A549 (cell line): ENCODE measurements at regions not wholly inside any gene's neighbourhood (a gene's known extent, or its start where the extent isn't known, plus 50 kb on each side); places are given as distances from the start of the nearest gene placed in this dataset.

ENCODE experiments used
- ATAC-seq, 2 experiments: fragments of 200-7000 bp in 1 of 2; fragments of >200 bp in 1 of 2; cut with Nextera tagmentation in 1 of 2; cut with Tn5 transposase in 1 of 2; 3 replicates each; pipeline versions ENCODE4 v1.8.0 to v1.9.1; 2018 to 2020; ENCODE audit warnings: mild to moderate bottlenecking in 1 of 2, moderate library complexity in 1 of 2
- CTCF ChIA-PET: fragments of 300-600 bp; sonication (Branson Sonifier 250); formaldehyde crosslinking; extraction: SDS; loops from one replicate; lab custom pipeline; 2021; ENCODE audit warnings: antibody characterized with exemption, inconsistent platforms; lab: Yijun Ruan, JAX
- POLR2A ChIA-PET: fragments of 350-600 bp; formaldehyde crosslinking; extraction: SDS; loops from one replicate; lab custom pipeline; 2021; ENCODE audit warnings: antibody characterized with exemption, inconsistent platforms; lab: Yijun Ruan, JAX
- DNase-seq, 2 experiments: peaks; one replicate each; pipeline versions ENCODE4 v3.0.0 to v3.0.0-alpha.2; 2011 to 2016; ENCODE audit warnings: low read depth in 1 of 2, low spot score in 1 of 2
- FAIRE-seq: peaks from 2 replicates; lab custom pipeline; 2011; peaks lifted over from hg19 to GRCh38; lab: Jason Lieb, UNC
- H3K27ac ChIP-seq, 2 experiments: fragments of >200 bp; sonication (Bioruptor Twin); formaldehyde crosslinking; 3 replicates each; pipeline ENCODE4 v1.5.1; 2016 to 2017
- H3K4me1 ChIP-seq: fragments of >200 bp; sonication (Bioruptor Twin); formaldehyde crosslinking; 3 replicates; pipeline ENCODE4 v1.6.1; 2016
- H3K4me2 ChIP-seq: fragments of >200 bp; sonication (Bioruptor Twin); formaldehyde crosslinking; 3 replicates; pipeline ENCODE4 v1.6.1; 2016
- H3K4me3 ChIP-seq: fragments of >200 bp; sonication (Bioruptor Twin); formaldehyde crosslinking; 3 replicates; pipeline ENCODE4 v1.5.1; 2016
- H3K9me3 ChIP-seq: fragments of >200 bp; sonication (Bioruptor Twin); formaldehyde crosslinking; 3 replicates; pipeline ENCODE4 v1.6.1; 2016
- CBX2 ChIP-seq: fragments of 200-600 bp; sonication (generic); IDR thresholded peaks from 2 replicates; pipeline ENCODE4 v1.6.1; 2016; ENCODE audit warnings: low read depth, mild to moderate bottlenecking, borderline replicate concordance
- CEBPB ChIP-seq, 2 experiments: fragments of >200 bp in 1 of 2; sonication (Bioruptor Twin) in 1 of 2; formaldehyde crosslinking in 1 of 2; IDR thresholded peaks; 2 replicates each; pipeline ENCODE4 v1.6.1; 2012 to 2016
- CHD4 ChIP-seq: fragments of 200-600 bp; sonication (generic); IDR thresholded peaks from 2 replicates; pipeline ENCODE4 v1.6.1; 2016; ENCODE audit warnings: antibody characterized with exemption, mild to moderate bottlenecking, borderline replicate concordance
- CTCF ChIP-seq: fragments of >200 bp; sonication (Bioruptor Twin); formaldehyde crosslinking; IDR thresholded peaks from 3 replicates; pipeline ENCODE4 v1.5.1; 2016
- EHMT2 ChIP-seq: fragments of 200-600 bp; sonication (generic); IDR thresholded peaks from 2 replicates; pipeline ENCODE4 v1.6.1; 2016; ENCODE audit warnings: antibody characterized with exemption, low read depth, mild to moderate bottlenecking, moderate library complexity
- ELK1 ChIP-seq: fragments of 150-350 bp; IDR thresholded peaks from 2 replicates; pipeline ENCODE4 v1.6.1; 2014; ENCODE audit warnings: low read depth, mild to moderate bottlenecking, low read length
- EP300 ChIP-seq, 2 experiments: fragments of >200 bp; sonication (Bioruptor Twin); formaldehyde crosslinking; IDR thresholded peaks; 2 replicates in 1 of 2; 3 replicates in 1 of 2; pipeline ENCODE4 v1.6.1; 2016 to 2017
- ESRRA ChIP-seq: fragments of 150-350 bp; IDR thresholded peaks from 2 replicates; pipeline ENCODE4 v1.6.1; 2014; ENCODE audit warnings: mild to moderate bottlenecking, low read length, borderline replicate concordance
- FOSL2 ChIP-seq, 2 experiments: fragments of 450-650 bp in 1 of 2; fragments of >200 bp in 1 of 2; sonication (Bioruptor Twin) in 1 of 2; formaldehyde crosslinking; IDR thresholded peaks; 2 replicates each; pipeline versions ENCODE4 v1.5.0 to v1.6.1; 2016 to 2020; ENCODE audit warnings: mild to moderate bottlenecking in 1 of 2, moderate library complexity in 1 of 2
- GATA3 ChIP-seq: IDR thresholded peaks from 2 replicates; pipeline ENCODE4 v1.6.1; 2012; ENCODE audit warnings: borderline replicate concordance
- HMGXB4 ChIP-seq: fragments of 250-450 bp; sonication (Bioruptor Pico); IDR thresholded peaks from 2 replicates; pipeline ENCODE4 v1.5.0; 2021; ENCODE audit warnings: mild to moderate bottlenecking, moderate library complexity, borderline replicate concordance
- HOXA7 ChIP-seq: fragments of 250-450 bp; sonication (Bioruptor Pico); IDR thresholded peaks from 2 replicates; pipeline ENCODE4 v1.5.0; 2020; ENCODE audit warnings: mild to moderate bottlenecking, moderate library complexity
- HOXB13 ChIP-seq: fragments of 250-450 bp; sonication (Bioruptor Pico); IDR thresholded peaks from 2 replicates; pipeline ENCODE4 v1.5.0; 2020; ENCODE audit warnings: low read depth, mild to moderate bottlenecking, moderate library complexity
- JUN ChIP-seq, 2 experiments: fragments of >200 bp; sonication (Bioruptor Twin); formaldehyde crosslinking; IDR thresholded peaks; 2 replicates in 1 of 2; 3 replicates in 1 of 2; pipeline ENCODE4 v1.6.1; 2016 to 2017
- MAFK ChIP-seq: fragments of 450-650 bp; IDR thresholded peaks from 2 replicates; pipeline ENCODE4 v1.6.1; 2014; ENCODE audit not compliant: partially characterized antibody
- MYC ChIP-seq: IDR thresholded peaks from 2 replicates; pipeline ENCODE4 v1.6.1; 2012; ENCODE audit warnings: mild to moderate bottlenecking, inconsistent platforms, low read length, improper control_type of control experiment, borderline replicate concordance
- NFE2L2 ChIP-seq: fragments of 150-350 bp; conservative IDR thresholded peaks from 2 replicates; pipeline ENCODE4 v1.6.1; 2014; ENCODE audit warnings: low read length
- NR3C1 ChIP-seq: fragments of >200 bp; sonication (Bioruptor Twin); formaldehyde crosslinking; IDR thresholded peaks from 3 replicates; pipeline ENCODE4 v1.6.1; 2017
- RAD21 ChIP-seq, 2 experiments: fragments of >200 bp in 1 of 2; sonication (Bioruptor Twin) in 1 of 2; formaldehyde crosslinking in 1 of 2; IDR thresholded peaks in 1 of 2; conservative IDR thresholded peaks in 1 of 2; 2 replicates in 1 of 2; 3 replicates in 1 of 2; pipeline ENCODE4 v1.6.1; 2012 to 2018; ENCODE audit warnings: inconsistent platforms in 1 of 2
- RARB ChIP-seq: fragments of 250-450 bp; sonication (Bioruptor Pico); IDR thresholded peaks from 2 replicates; pipeline ENCODE4 v1.8.0; 2021; ENCODE audit warnings: mild to moderate bottlenecking, moderate library complexity
- RCOR1 ChIP-seq: fragments of 150-350 bp; IDR thresholded peaks from 2 replicates; pipeline ENCODE4 v1.6.1; 2014; ENCODE audit warnings: antibody characterized with exemption, low read length, low read depth
- REST ChIP-seq: fragments of 200-600 bp; sonication (generic); IDR thresholded peaks from 2 replicates; pipeline ENCODE4 v1.6.1; 2016; ENCODE audit warnings: antibody characterized with exemption, mild to moderate bottlenecking, moderate library complexity
- TFCP2L1 ChIP-seq: fragments of 250-450 bp; sonication (Bioruptor Pico); IDR thresholded peaks from 2 replicates; pipeline ENCODE4 v1.5.0; 2021; ENCODE audit warnings: mild to moderate bottlenecking
- TP53 ChIP-seq: fragments of 250-450 bp; sonication (Bioruptor Pico); IDR thresholded peaks from 2 replicates; pipeline ENCODE4 v1.5.0; 2021; ENCODE audit warnings: mild to moderate bottlenecking, moderate library complexity
- ZC3H11A ChIP-seq: fragments of 450-650 bp; IDR thresholded peaks from 2 replicates; pipeline ENCODE4 v1.6.1; 2014; ENCODE audit warnings: antibody characterized with exemption, mild to moderate bottlenecking
- ZFP36 ChIP-seq: fragments of 450-650 bp; IDR thresholded peaks from 2 replicates; pipeline ENCODE4 v1.6.1; 2014; ENCODE audit warnings: borderline replicate concordance; ENCODE audit not compliant: partially characterized antibody
- WGBS: methylation state at CpG from one replicate; pipeline ENCODE4 v1.1.6; 2017; ENCODE audit errors: missing lambda C conversion rate; 5-methylcytosine and 5-hydroxymethylcytosine counted together

DNA sequence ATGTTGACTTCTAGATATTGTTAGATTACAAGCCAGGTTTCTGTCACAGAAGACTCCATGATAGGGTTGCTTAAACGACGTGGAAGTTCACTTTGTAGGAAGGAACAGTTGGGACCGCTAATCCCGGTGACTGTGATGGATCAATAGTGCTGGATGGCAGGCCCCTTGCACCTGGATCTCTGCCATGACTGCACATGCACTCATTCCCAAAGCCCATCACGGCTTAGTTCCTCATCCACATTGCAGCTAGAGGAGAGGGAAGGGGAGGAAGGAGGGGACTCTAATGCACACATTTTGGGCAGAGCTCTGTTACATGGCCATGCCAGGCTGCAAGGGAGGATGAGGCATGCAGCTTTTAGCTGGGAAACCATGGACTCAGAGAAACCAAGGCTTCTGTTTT, 773.7 kb upstream of the RAB6C start:
- Histone ChIP-seq H3K4me3 (no peak overlapping the region), H3K27ac (no peak overlapping the region), H3K4me1 (no peaks in the 10 kb centered on the region), H3K9me3 (no peaks in the 10 kb centered on the region), H3K4me2 (no peak overlapping the region)
- ChIA-PET CTCF (no interaction called here), POLR2A (no interaction called here)
- FAIRE-seq (no peak), DNase-seq (no peak), ATAC-seq (no peak)
- 2% methylated on average over 5 of the region's 5 CpGs for WGBS
- TF ChIP-seq TFCP2L1 (CRISPR knock-in tag) (no peak), FOSL2 (IDR thresholded peaks at IDR 0.05) (no peak), FOSL2 (CRISPR knock-in tag; IDR thresholded peaks at IDR 0.05) (no peak), RARB (CRISPR knock-in tag) (no peak), CTCF (no peak), HOXB13 (CRISPR knock-in tag) (no peak), HMGXB4 (CRISPR knock-in tag) (no peak), RAD21 (conservative IDR thresholded peaks at IDR 0.05 in 1 of 2, IDR thresholded peaks at IDR 0.05 in 1 of 2) (no peak), GATA3 (no peak), RCOR1 (no peak), EP300 (IDR thresholded peaks at IDR 0.05) (no peak), MYC (no peak), MAFK (no peak), NFE2L2 (no peak), NR3C1 (no peak), JUN (IDR thresholded peaks at IDR 0.05) (no peak), ZFP36 (no peak), HOXA7 (CRISPR knock-in tag) (no peak), EHMT2 (no peak), ESRRA (no peak)

DNA sequence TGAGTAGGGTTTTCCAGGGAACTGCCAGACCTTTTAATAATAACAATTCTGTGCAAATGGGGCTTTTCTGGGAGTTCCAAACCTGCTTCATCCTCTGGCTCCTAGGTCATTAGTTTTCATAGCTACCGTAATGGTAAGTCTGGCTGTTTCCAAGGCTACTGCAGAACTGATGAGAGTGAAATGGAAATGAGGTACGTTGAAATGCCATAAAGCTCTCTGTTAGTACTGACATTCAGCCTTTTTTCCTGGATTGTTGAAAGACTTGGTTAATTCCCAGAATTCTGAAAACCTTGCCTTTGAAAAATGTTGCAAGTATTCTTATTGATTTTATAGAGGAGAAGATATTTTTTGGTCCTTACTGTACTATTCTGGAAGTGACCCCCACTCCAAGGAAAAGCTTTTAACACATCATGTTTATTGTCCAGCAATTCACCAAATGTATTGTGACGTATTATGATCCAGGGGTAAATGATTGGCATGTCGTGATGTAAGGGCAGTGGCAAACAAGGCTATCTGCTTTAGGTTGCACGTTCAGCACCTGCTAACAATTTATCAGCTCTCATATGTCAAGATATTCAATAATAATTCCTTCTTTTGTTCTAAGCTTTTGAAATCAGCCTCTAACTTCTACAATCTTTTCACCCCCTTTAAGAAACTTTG, 767.0 kb upstream of the RAB6C start:
- no peaks in the 10 kb centered on the region for H3K4me1 ChIP-seq
- ATAC-seq (no peak), FAIRE-seq (no peak), DNase-seq (no peak)
- 12% methylated on average over 5 of the region's 5 CpGs for WGBS
- no peak overlapping the region for H3K27ac ChIP-seq
- H3K9me3 ChIP-seq, result no peaks in the 10 kb centered on the region
- H3K4me3 ChIP-seq, result no peak overlapping the region
- TF ChIP-seq RCOR1 (no peak), TP53 (no peak)
- CTCF ChIA-PET, result interaction anchor here (0.9 to 1.2 kb wide), 2 partner anchors 65 to 69 kb away, joined by 3 read pairs; no protein-coding TSS in a partner anchor
- POLR2A ChIA-PET, result no interaction called here
- H3K4me2 ChIP-seq, result no peak overlapping the region

DNA sequence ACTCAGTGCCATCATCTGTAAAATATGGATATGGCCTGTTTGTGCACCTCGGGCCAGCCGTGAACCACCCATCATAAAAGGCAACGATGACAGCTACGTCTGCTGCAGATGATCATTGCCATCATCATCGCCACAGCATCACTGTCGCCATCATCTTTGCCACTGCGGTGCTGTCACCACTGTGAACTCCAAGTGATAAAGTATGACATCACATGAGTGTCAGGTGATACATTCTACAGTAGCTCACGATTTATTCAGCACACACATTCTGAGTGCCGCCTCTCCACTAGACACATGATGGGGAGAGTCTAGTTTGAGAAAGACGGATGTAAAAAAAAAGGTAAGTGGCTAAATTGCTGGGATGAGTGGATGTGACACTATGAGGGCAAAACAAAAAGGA, 755.4 kb upstream of the RAB6C start:
- H3K27ac ChIP-seq, result no peak overlapping the region
- no peaks in the 10 kb centered on the region for H3K9me3 ChIP-seq
- no peak overlapping the region for H3K4me2 ChIP-seq
- no peak for DNase-seq
- ATAC-seq, result no peak
- H3K4me3 ChIP-seq, result no peak overlapping the region
- no peaks in the 10 kb centered on the region for H3K4me1 ChIP-seq
- ChIA-PET CTCF (no interaction called here), POLR2A (no interaction called here)
- WGBS, result 13% methylated on average over 8 of the region's 10 CpGs
- no peak for FAIRE-seq
- TF ChIP-seq CHD4 (no peak), CBX2 (no peak), ELK1 (no peak), FOSL2 (IDR thresholded peaks at IDR 0.05) (no peak), FOSL2 (CRISPR knock-in tag; IDR thresholded peaks at IDR 0.05) (no peak), REST (no peak), ZC3H11A (no peak), CEBPB (IDR thresholded peaks at IDR 0.05) (no peak)
